ENCODE measurements at regions not wholly inside any gene's neighbourhood (a gene's known extent, or its start where the extent isn't known, plus 50 kb on each side); places are given as distances from the start of the nearest gene placed in this dataset.
"Not testable (repeated sequence)": the region's sequence is repeated elsewhere in the genome, so short reads cannot be mapped to it uniquely, and the experiment has no call there.

- DNase-seq = no peak
Measured at GRCh38 chr11:43177975-43178374, 133.8 kb upstream of the API5 start.

DNA sequence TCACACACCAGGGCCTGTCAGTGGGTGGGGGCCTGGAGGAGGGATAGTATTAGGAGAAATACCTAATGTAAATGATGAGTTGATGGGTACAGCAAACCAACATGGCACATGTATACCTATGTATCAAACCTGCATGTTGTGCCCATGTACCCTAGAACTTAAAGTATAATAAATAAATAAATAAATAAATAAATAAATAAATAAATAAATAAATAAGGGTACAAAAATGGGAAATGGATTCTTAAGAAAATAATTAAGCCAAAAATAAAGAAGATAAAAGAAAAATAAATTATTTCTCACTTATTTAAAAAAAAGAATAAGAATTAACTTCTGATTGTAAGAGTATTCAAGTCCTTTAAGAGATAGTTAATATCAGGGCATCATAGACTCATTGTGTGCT, 117.3 kb upstream of the API5 start:
- not testable (repeated sequence) for DNase-seq

DNA sequence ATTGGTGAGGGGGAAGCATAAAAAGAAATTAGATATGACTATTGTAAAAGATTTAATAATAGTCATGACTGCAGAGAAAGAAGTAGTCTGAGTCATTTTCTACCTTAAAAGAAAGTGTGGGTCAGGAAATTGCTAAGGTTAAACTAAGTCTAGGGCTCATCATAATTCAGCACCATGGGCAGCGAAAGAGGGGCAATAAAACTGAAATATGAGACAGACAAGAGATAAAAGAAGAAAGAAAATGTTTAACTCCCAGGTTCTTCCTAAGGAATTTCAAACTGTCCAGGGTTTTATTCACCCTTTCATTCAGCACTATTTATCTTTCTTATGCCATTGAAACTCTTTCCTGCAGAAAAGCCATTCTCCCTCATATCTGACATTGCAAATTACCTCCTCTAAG, 114.4 kb upstream of the API5 start:
- DNase-seq = no peak

- no peak for DNase-seq
Measured at GRCh38 chr11:43200031-43200430, 111.8 kb upstream of the API5 start.

GRCh38 chr11:43212279-43212678, 99.5 kb upstream of the API5 start:
- no peak for DNase-seq

GRCh38 chr11:43214471-43214870, 97.3 kb upstream of the API5 start:
- DNase-seq = no peak

DNA sequence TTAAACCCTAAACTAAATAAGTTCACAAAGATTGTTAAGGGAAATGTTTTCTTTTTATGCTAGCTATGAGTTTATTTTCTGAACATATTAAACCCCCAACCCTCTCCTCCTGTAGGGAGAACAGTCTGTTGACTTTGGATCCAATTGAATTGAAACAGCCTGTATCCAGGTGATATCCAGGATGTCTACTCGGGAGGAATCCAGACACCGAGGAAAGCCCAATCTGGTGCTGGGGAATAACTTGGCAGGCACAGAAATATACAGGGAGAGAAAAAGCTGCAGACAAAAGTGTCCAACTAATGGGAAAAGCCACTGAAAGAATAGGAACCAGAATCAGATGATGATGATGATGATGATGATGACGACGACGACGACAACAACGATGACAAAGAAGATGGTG, 93.9 kb upstream of the API5 start:
- no peak for DNase-seq

DNA sequence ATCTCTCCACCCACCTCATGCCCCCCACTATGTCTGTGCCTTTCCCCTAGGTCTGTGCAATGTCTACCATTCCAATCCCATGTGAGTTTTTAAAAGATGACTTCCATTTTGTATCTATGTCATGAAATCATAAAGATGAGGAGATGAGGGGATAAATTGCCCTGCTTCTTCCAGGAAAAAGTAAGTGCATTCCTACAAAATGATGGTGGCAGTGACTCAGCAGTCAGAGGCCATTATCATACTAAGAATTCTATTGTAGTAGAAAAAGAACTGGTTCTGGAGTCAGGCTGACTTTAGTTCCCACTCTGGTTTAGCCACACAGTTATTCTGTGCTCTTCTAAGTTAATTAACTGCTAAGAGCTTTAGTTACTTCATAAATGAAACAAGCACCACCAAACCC, 89.6 kb upstream of the API5 start:
- no peak for DNase-seq

- no peak for DNase-seq
Measured at GRCh38 chr11:43223026-43223425, 88.8 kb upstream of the API5 start.

DNA sequence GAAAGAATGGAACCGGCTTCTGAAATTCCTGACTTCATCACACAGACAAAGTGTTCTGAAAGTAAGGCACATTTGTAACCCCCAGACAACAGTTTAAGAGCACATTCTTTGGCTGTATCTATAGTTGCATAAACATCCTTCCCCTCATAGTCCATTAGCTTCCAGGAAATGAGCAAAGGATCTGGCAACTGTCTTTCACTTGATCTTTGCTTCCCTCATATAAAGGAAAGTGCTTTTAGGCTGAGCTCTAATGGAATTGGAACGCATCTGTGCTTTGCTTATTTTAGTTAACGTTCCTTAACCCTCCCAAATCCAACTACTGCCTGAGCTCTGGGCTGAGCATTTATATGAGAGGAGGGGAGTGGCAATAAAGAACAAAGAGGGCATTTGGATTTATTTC, 76.9 kb upstream of the API5 start:
- no peak for DNase-seq

GRCh38 chr11:43238341-43238740, 73.5 kb upstream of the API5 start:
- no peak for DNase-seq

DNA sequence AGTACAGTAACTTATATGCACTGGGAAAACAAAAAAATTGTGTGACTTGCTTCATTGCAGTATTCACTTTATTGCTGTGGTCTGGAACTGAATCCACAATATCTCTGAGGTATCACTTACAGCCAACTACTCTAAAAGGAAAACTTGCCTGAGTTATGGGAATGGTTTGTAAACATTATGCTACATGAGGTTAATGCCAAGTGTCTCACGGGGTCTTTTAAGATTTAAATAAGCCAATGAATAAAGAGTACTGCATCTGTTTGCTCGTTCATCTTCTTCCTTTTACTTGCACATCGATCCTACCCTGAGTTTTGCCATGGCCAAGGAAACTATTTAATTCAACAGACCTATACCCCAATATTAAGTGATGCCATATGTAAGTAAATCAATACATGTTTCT, 72.0 kb upstream of the API5 start:
- no peak for DNase-seq

DNA sequence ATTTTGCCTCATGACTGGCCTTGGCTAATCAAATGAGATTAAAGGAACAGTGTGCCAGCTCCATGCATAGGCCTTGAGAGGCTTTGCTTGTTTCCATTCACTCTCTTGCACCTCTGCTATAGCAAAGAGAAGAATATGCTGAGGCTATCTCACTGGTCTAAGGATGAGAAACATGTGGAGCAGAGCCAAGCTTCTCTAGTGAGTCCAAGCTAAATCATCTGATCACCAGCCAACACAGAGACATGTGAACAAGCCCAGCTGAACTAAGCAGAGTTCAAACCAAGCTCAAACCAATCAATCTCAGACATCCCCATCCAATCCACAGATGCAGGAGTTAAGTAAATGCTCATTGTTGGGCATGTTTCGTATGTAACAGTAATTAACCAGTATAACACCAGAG, 69.4 kb upstream of the API5 start:
- DNase-seq = no peak

DNA sequence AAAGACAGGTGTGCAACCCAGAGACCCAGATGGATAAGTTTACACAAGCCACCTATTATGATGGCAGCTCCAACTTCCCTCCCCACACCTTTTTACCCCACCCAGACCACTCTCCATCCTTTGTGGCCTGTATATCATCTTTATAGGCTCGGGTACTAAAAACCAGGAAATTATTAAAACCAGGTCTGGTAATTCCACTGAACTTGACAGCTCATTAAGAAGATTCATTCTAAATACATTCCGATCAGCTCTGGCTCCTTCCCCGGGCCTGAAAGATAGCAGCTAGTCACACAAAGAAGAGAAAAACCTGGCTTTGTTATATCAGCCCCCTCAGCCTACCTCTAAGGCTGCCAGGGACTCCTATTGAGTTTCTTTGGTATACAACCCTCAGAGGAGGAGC, 67.9 kb upstream of the API5 start:
- no peak for DNase-seq

GRCh38 chr11:43245466-43245865, 66.3 kb upstream of the API5 start:
- no peak for DNase-seq

DNA sequence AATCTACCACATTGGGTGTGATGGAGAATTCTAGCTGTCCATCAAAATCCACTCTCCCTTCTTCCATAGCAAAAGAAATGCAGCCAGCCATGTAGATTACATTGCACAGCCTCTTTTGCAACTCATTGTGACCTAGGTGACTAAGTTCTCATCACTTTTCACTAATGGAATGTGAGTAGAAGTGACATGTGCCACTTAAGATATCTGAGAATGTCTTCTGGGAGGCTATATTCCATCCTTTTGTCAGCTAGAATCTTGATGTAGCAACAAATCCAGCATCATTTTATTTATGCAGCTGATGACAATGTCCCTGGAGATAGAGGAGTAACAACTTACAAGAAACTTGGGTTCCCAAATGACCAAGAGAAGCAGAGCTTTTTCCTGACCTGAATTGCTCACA, 61.5 kb upstream of the API5 start:
- DNase-seq = no peak

DNA sequence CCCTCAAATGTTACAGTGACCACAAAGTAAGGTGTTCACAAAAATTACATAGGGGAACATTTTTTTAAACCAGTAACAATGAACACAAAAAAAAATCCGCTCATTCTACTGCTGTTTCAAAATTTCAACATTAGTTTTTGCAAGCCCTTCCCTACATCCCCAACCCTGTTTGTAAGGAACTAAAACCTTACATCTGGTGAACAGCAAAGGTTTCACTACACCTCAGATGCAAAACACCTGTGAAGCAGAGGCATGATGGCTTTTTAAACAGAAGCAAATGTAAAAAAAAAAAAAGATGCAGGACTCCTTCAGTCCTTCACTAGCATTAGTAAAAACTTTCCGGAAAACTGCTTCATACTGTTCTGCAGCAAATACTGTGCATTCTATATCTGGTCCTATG, 50.0 kb upstream of the API5 start:
- no peak for DNase-seq

Data from MV-4-11 (cell line).